Small intestine (tissue), 7 donors: ENCODE measurements at regions not wholly inside any gene's neighbourhood (a gene's known extent, or its start where the extent isn't known, plus 50 kb on each side); places are given as distances from the start of the nearest gene placed in this dataset.
"Not testable (repeated sequence)": the region's sequence is repeated elsewhere in the genome, so short reads cannot be mapped to it uniquely, and the experiment has no call there.

Experiments
- DNase-seq, 2 donors: peaks; one replicate each; pipeline versions ENCODE4 v3.0.0 to v3.0.0-alpha.2; 2013
- FAIRE-seq: peaks from 2 replicates; lab custom pipeline; 2012; peaks lifted over from hg19 to GRCh38; lab: Jason Lieb, UNC
- H3K27ac ChIP-seq, 3 donors: one replicate each; pipeline ENCODE4 v1.5.1; 2013; ENCODE audit warnings: low read length in 2 of 3, mild to moderate bottlenecking in 2 of 3, control low read depth in 1 of 3, inconsistent platforms in 1 of 3, low read depth in 1 of 3, moderate library complexity in 1 of 3
- H3K27me3 ChIP-seq, 3 donors: one replicate each; pipeline ENCODE4 v1.6.1; 2013; ENCODE audit warnings: low read length in 3 of 3, inconsistent platforms in 1 of 3; ENCODE audit not compliant: control insufficient read depth in 3 of 3, insufficient read depth in 3 of 3
- H3K36me3 ChIP-seq, 3 donors: one replicate each; pipeline ENCODE4 v1.6.1; 2013; ENCODE audit warnings: low read length in 3 of 3, inconsistent platforms in 1 of 3, low read depth in 1 of 3, mild to moderate bottlenecking in 1 of 3, moderate library complexity in 1 of 3; ENCODE audit not compliant: control insufficient read depth in 3 of 3, insufficient read depth in 2 of 3
- H3K4me1 ChIP-seq, 3 donors: one replicate each; pipeline ENCODE4 v1.6.1; 2013; ENCODE audit warnings: low read length in 2 of 3, inconsistent platforms in 1 of 3, low read depth in 1 of 3, mild to moderate bottlenecking in 1 of 3, moderate library complexity in 1 of 3; ENCODE audit not compliant: control insufficient read depth in 3 of 3, insufficient read depth in 2 of 3
- H3K4me3 ChIP-seq, 3 donors: one replicate each; pipeline ENCODE4 v1.5.1; 2013; ENCODE audit warnings: low read length in 3 of 3, control low read depth in 1 of 3, inconsistent platforms in 1 of 3, low read depth in 1 of 3, mild to moderate bottlenecking in 1 of 3, moderate library complexity in 1 of 3
- H3K9me3 ChIP-seq, 2 donors: one replicate each; pipeline ENCODE4 v1.6.1; 2013; ENCODE audit warnings: low read depth in 1 of 2, low read length in 1 of 2; ENCODE audit not compliant: control insufficient read depth in 2 of 2, insufficient read depth in 1 of 2
- WGBS, 3 donors: extraction: QIAGEN DNeasy Blood & Tissue Kit; methylation state at CpG; one replicate each; pipeline ENCODE4 v1.1.7; 2013; 5-methylcytosine and 5-hydroxymethylcytosine counted together
- donor health status: healthy with polysubstance abuse.
- donor health status: control.
- donor health status: control.
- donor health status: Bipolar disorder and iron deficiency.
- donor health status: healthy.

DNA sequence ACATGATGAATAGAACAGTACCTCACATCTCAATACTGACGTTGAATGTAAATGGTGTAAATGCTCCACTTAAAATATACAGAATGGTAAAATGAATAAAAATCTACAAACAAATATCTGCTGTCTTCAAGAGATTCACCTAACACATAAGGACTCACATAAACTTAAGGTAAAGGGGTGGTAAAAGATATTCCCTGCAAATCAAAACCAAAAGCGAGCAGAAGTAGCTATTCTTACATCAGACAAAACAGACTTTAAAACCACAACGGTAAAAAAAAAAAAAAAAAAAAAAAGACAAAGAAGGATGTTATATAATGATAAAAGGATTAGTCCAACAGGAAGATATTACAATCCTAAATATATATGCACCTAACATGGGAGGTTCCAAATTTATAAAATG is 214.0 kb upstream of the MAST4 start:
- Histone ChIP-seq H3K9me3 (peaks cover 0 to 7% of the 10 kb centered on the region in 2 donors), H3K4me1 (no peaks in the 10 kb centered on the region), H3K4me3 (no peak overlapping the region), H3K27me3 (no peaks in the 10 kb centered on the region), H3K27ac (no peak overlapping the region), H3K36me3 (no peaks in the 10 kb centered on the region)
- WGBS, 3 donors: 74 to 83% (median 77%) methylated on average over 3 of the region's 3 CpGs
- DNase-seq: no peak
- no peak for FAIRE-seq

DNA sequence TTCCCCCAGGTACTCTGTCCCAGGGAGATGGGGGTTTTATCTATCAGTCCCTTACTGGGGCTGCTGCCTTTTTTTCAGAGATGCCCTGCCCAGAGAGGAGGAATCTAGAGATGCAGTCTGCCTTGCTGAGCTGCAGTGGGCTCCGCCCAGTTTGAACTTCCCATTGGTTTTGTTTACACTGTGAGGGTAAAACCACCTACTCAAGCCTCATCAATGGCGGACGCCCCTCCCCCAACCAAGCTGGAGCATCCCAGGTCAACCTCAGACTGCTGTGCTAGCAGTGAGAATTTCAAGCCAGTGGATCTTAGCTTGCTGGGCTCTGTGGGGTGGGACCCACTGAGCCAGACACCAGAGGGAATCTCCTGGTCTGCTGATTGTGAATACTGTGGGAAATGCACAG is 191.0 kb upstream of the MAST4 start:
- 82 to 89% (median 88%) methylated on average over 3 of the region's 3 CpGs for WGBS, 3 donors
- not testable (repeated sequence) for H3K9me3 ChIP-seq, H3K27ac ChIP-seq, H3K4me3 ChIP-seq, DNase-seq, H3K36me3 ChIP-seq, FAIRE-seq, H3K4me1 ChIP-seq, H3K27me3 ChIP-seq

DNA sequence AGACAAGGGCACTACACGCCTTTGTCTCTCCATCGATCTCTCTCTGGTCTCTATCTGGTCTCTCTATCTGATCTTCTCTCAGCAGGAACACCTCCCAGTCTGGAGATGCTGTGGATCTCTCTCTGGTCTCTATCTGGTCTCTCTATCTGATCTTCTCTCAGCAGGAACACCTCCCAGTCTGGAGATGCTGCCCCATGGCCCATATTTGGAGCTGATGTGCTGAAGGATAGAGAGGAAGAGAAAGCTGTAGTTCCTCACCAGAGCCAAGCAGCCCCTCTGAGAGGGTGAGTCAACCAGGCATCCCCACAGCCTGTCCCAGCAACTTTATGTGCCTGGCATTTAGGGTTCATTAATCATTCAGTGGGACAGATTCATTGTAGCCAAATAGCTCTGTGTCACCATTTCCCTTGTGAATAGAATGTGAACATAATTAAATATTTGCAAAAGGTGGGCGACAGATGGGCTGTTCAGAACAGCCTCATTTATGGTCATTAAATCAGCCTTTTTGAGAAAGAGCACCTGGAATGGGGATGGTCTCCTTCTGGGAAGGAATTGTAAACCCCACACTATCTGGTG is 189.3 kb upstream of the MAST4 start:
- Histone ChIP-seq H3K27ac (no peak overlapping the region), H3K9me3 (peaks cover 0 to 10% of the 10 kb centered on the region in 2 donors), H3K4me1 (no peaks in the 10 kb centered on the region), H3K27me3 (no peaks in the 10 kb centered on the region), H3K4me3 (no peak overlapping the region), H3K36me3 (no peaks in the 10 kb centered on the region)
- DNase-seq (peak in 1 of 2 donors; percentile 8), FAIRE-seq (no peak)
- 35 to 58% (median 39%) methylated on average over 3 of the region's 3 CpGs for WGBS, 3 donors

- Histone ChIP-seq H3K4me3 (no peak overlapping the region), H3K4me1 (no peaks in the 10 kb centered on the region), H3K27me3 (no peaks in the 10 kb centered on the region), H3K36me3 (no peaks in the 10 kb centered on the region), H3K27ac (no peak overlapping the region), H3K9me3 (peaks cover 0 to 10% of the 10 kb centered on the region in 2 donors)
- DNase-seq (no peak), FAIRE-seq (no peak)
Observed at GRCh38 chr5:66407765-66408164, 188.4 kb upstream of the MAST4 start.

GRCh38 chr5:66408576-66408975 is 187.6 kb upstream of the MAST4 start:
- Histone ChIP-seq H3K36me3 (no peaks in the 10 kb centered on the region), H3K9me3 (peaks cover 0 to 10% of the 10 kb centered on the region in 2 donors), H3K4me3 (no peak overlapping the region), H3K4me1 (no peaks in the 10 kb centered on the region), H3K27ac (no peak overlapping the region), H3K27me3 (no peaks in the 10 kb centered on the region)
- 71 to 88% (median 87%) methylated on average over 5 of the region's 5 CpGs for WGBS, 3 donors
- FAIRE-seq (no peak), DNase-seq (no peak)

- no peak overlapping the region for H3K4me3 ChIP-seq
- no peaks in the 10 kb centered on the region for H3K4me1 ChIP-seq
- no peaks in the 10 kb centered on the region for H3K36me3 ChIP-seq
- H3K27ac ChIP-seq: no peak overlapping the region
- no peak for DNase-seq
- H3K27me3 ChIP-seq: no peaks in the 10 kb centered on the region
- peaks cover 0 to 7% of the 10 kb centered on the region in 2 donors for H3K9me3 ChIP-seq
- no peak for FAIRE-seq
- 74 to 84% (median 77%) methylated on average over 7 of the region's 7 CpGs for WGBS, 3 donors
Observed at GRCh38 chr5:66410122-66410521, 186.1 kb upstream of the MAST4 start.

- 50 to 86% (median 82%) methylated on average over 1 of the region's 1 CpG for WGBS, 3 donors
- Histone ChIP-seq H3K4me1 (no peaks in the 10 kb centered on the region), H3K36me3 (no peaks in the 10 kb centered on the region), H3K27me3 (no peaks in the 10 kb centered on the region), H3K27ac (no peak overlapping the region), H3K4me3 (no peak overlapping the region), H3K9me3 (peaks cover 0 to 4% of the 10 kb centered on the region in 2 donors)
- DNase-seq (no peak), FAIRE-seq (no peak)
Observed at GRCh38 chr5:66411701-66412100, 184.5 kb upstream of the MAST4 start.

DNA sequence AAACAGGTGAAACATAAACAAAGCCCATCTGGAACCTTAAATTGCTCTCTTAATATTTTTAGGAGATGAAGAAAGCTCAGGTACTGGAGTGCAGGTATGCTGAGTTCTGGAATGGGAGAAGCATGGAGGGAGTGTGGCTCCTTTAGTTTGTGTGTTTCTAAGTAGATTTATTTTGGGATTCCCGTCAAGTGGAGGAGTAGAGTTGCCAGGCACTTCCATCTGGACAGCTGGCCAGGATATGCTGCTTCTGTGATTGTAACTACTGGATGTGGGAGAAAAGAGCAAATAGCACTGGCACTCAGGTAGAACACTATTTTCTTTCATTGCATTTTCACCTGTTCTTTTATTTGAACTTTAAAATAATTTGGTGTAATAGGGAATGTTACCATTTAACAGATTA is 182.3 kb upstream of the MAST4 start:
- DNase-seq (no peak), FAIRE-seq (no peak)
- Histone ChIP-seq H3K9me3 (peaks cover 0 to 4% of the 10 kb centered on the region in 2 donors), H3K36me3 (no peaks in the 10 kb centered on the region), H3K4me3 (no peak overlapping the region), H3K27me3 (no peaks in the 10 kb centered on the region), H3K27ac (no peak overlapping the region), H3K4me1 (no peaks in the 10 kb centered on the region)
- 64 to 90% (median 85%) methylated on average over 1 of the region's 1 CpG for WGBS, 3 donors

DNA sequence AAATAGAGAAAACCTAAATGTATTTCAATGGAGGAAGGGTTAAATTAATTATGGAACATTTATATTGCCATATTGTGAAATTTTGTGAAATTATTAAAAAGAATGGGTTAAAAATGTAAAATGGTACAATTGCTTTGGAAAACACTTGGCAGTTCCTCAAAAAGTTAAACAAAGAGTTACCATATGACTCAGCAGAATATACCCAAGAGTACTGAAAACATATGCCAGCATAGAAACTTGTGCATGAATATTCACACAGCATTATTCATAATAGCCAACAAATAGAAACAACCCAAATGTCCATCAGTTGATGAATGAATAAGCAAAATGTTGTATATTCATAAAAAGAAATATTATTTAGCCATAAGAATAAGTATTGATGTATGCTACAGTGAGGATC is 181.0 kb upstream of the MAST4 start:
- Histone ChIP-seq H3K9me3 (peaks cover 0 to 4% of the 10 kb centered on the region in 2 donors), H3K4me3 (no peak overlapping the region), H3K27ac (no peak overlapping the region), H3K27me3 (no peaks in the 10 kb centered on the region), H3K4me1 (no peaks in the 10 kb centered on the region), H3K36me3 (no peaks in the 10 kb centered on the region)
- FAIRE-seq (no peak), DNase-seq (no peak)
